ENCODE measurements at regions not wholly inside any gene's neighbourhood (a gene's known extent, or its start where the extent isn't known, plus 50 kb on each side); places are given as distances from the start of the nearest gene placed in this dataset.
"Not testable (repeated sequence)": the region's sequence is repeated elsewhere in the genome, so short reads cannot be mapped to it uniquely, and the experiment has no call there.

- TF ChIP-seq CTCF, POLR2A (IDR thresholded peaks at IDR 0.05): not testable (repeated sequence)
Measured at GRCh38 chr21:9881430-9881829, 640.0 kb upstream of the TPTE start.

Data from thyroid gland (tissue), 4 donors.